ENCODE measurements at regions not wholly inside any gene's neighbourhood (a gene's known extent, or its start where the extent isn't known, plus 50 kb on each side); places are given as distances from the start of the nearest gene placed in this dataset.
"Not testable (repeated sequence)": the region's sequence is repeated elsewhere in the genome, so short reads cannot be mapped to it uniquely, and the experiment has no call there.

DNA sequence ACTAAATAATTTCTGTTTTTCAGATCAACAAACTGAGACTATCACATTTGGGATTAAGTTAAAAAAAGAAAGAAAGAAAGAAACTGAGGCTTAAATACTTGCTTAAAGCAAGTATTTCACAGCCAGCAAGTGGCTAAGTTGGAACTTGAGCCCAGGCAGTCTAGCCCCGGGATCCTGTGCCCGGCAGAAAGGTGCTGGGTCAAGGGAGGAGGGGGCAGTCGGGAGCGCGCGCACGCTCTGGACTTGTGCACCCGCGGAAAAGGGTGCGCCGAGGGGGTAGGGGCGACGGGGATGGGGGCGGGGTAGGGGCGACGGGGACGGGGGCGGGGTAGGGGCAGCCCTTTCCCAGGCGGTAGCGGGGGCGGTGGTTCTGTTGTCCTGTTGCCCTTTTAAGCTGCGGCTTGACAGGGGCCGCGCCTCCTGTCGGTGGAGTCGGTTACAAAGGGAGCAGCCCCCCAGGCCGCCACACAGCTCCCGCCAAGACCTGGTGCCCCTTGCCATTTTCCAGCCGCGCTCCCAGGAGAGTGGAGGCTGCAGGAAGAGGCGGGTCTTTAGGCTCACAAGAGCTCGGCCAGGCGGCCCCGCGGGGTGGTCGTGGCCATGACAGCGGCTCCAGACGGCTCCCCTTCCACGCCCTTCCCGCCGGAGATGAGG, 60.6 kb downstream of the GOLGA8T start:
- DNase-seq, result peak; percentile 62

DNA sequence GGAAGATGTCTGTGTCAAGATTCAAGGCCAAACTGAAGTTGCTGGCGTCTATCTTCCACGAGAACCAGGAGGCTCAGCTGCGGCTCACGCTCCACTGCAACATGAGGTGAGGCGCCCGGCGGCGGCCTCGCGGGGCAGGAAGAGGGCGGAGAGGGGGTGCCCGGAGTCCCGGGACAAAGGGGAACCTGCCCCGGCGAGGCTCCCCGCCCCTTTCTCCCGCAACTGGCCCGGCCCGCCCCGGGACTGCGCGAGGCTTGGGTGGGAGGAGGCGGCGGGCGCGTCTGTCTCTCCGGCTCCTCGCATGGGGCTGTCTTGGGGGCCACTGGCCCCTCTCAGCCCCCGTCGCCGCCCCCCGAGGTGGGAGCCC, 61.1 kb downstream of the GOLGA8T start:
- peak; percentile 79 for DNase-seq

DNA sequence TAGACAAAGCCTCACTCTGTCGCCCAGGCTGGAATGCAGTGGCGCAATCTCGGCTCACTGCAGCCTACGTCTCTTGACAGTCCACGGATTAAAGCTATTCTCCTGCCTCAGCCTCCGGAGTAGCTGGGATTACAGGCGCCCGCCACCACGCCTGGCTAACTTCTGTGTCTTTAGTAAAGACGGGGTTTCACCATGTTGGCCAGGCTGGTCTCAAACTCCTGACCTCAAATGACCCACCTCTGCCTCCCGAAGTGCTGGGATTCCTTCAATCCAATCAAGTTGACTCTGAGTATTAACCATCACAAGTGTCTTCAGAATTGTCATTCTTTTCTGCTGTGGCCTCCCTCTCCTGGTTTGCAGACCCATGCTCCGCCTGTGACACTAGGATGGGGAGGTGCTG, 61.9 kb downstream of the GOLGA8T start:
- DNase-seq, result peak; percentile 9

DNA sequence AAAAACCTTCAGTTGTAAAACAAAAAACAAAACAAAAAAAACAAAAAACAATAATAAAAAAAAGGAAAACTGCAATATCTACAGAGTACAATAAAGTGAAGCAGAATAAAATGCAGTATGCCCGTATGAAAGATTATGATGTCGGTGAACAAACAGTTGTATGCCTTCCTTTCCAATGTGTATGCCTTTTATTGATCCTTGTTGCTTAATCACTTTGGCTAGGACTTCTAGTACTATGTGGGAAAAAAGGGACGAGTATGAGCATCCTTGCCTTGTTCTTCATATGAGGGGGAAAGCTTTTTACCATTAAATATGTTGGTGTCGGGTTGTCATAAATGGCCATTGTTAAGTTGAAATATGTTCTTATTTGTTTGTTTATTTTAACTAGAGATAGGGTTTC, 66.7 kb downstream of the GOLGA8T start:
- DNase-seq, result not testable (repeated sequence)

DNA sequence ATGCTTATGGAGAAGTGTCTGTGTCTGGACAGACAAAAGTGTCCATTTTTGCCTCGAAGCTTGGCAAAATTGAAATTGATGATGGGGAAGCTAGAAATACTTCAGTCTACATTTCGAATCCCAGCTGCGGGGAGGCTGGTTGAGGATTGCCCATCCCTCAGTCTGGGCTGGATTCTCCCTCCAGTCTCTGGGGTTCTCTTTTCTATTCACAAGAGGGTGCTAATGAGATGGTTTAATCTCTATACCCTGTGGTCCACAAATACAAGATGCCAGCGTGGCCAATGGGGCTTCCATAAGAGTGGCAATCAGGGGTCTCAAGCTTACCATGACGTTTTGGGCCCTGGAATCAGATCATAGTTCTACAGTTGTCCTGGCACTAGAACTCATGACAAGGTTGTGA, 78.9 kb downstream of the GOLGA8T start:
- DNase-seq, result not testable (repeated sequence)

DNA sequence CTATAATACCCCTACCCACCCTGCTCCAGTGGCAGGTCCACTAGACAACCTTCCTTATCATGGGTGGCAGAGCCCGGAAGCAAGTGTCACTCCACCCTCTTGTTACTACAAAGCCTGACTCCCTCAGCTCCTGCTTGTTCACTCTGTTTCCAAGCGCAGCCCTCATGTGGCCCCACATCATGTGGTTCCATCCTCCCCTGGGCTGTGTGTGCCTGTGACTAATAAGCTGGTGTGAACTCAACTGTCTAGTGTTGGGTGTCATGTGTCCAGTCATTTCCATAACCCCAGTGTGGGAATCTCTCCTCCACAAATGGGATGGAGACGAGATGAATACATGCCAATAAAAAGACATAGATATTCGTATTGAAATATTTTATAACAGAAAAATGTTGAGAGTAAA, 87.0 kb downstream of the GOLGA8T start:
- DNase-seq, result not testable (repeated sequence)

DNA sequence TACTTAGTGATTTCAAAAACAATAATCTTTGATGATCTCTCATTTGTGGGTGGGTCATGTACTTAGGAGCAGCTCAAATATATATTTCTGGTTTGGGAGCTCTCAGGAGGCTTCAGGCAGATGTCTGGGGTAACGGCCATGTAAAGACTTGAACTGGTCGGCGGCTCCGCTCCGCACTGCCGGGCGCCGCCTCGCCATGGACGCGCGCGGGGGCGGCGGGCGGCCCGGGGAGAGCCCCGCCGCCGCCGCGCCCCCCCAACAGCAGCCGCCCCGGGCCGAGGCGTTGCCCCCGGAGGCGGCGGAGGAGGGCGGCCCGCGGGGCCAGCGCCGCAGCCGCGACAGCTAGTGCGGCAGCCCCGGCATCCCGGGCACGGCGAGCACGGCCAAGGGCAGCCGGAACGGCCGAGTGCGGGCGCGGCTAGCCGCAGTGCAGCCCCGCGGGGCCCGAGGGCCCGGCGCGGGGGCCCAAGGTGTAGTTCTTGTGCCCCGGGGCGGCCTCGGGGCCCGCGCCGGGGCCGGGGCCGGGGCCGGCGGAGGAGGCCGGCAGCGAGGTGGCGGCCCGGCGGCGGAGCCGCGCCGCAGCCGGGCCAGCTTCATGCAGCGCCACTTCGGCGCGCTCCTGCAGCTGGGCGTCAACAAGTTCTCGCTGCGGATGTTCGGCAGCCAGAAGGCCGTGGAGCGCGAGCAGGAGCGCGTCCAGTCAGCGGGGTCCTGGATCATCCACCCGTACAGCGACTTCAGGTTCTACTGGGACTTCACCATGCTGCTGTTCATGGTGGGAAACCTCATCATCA, 88.1 kb downstream of the GOLGA8T start:
- peak; percentile 30 for DNase-seq

DNA sequence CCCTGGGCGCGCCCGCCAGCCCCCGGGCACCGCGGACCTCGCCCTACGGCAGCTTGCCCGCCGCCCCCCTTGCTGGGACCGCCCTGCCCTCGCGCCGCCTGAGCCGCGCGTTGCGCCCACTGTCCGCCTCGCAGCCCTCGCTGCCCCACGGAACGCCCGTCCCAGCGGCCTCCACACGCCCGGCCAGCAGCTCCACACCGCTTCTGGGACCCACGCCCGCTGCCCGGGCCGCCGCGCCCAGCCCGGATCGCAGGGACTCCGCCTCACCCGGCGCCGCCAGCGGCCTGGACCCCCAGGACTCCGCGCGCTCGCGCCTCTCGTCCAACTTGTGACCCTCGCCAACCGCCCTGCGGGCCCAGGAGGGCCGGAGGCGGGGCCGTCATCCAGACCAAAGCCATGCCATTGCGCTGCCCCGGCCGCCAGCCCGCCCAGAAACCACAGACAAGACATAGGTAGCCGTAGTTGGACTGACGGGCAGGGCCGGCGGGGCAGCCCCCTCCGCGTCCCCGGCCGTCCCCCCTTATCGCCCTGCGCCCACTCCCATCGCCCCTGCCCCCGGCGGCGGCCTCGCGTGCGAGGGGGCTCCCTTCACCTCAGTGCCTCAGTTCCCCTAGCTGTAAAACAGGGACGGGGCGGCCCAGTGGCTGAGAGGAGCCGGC, 90.5 kb downstream of the GOLGA8T start:
- not testable (repeated sequence) for DNase-seq

DNA sequence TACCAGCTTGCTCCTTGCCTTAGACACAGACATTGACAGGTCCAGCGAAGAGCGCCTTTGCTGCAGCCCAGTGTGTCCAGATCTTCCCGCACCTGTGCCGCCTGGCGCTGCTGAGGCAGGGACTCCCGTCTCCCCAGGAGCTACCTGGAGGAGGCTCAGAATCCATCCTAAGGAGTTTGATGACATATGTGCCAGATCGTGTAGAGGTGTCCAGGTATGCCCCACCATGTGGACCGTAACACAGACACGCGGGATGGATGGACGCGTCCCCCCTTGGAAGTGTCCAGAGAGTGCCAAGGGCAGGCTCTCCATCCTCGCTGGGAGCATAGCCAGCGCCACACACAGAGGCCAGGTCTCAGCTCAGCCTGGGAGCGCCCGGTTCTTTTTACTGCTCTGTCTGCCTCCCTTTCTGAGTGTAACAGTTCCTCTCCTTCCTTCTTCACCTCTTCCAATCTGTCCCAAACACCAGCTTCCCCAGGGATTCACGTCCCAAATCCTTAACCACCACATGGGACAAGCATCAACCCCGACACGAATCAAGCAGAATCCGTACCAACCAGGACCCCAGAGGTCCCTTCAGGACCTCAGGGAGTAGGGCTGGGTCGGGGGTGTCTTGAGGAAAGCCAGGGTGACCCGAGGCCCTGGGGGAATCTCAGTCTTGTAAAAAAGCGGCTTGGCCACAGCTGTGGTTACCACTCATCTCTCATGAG, 126.7 kb downstream of the GOLGA8T start:
- DNase-seq, result not testable (repeated sequence)

DNA sequence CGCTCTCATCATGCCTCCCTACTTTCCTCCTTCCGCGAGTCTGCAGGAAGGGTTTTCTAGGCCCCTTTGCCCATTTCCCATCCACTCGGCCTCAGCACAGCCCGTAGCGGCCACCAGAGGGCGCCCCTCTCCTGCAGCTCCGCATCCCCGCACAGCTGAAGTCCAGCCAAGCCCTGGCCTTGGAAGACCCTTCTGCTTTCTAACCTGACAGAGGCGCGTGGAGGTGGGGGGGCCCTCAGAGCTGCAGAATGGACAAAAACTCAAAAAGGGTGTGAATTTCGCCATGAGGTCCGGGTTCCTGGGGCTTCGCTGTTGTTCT, 127.2 kb downstream of the GOLGA8T start:
- DNase-seq, result not testable (repeated sequence)

DNA sequence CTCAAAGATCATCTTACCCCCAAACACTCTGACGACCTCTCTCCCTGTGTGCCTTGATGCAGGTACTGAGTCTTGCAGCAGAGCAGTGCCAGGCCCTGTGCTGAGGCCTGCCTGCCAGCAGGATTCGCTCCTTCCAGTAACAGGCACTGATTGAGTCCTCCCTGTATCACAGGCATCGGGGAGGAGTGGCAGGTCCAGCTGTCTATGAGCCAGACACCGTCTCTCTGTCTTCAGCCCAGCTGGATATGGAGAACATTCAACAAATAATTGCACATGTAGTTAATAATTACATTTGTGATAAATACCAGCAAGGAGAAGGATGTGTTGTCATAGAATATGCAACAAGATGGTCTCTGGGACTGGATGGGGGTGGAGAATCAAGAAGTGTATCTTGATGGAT, 129.1 kb downstream of the GOLGA8T start:
- DNase-seq, result not testable (repeated sequence)

DNA sequence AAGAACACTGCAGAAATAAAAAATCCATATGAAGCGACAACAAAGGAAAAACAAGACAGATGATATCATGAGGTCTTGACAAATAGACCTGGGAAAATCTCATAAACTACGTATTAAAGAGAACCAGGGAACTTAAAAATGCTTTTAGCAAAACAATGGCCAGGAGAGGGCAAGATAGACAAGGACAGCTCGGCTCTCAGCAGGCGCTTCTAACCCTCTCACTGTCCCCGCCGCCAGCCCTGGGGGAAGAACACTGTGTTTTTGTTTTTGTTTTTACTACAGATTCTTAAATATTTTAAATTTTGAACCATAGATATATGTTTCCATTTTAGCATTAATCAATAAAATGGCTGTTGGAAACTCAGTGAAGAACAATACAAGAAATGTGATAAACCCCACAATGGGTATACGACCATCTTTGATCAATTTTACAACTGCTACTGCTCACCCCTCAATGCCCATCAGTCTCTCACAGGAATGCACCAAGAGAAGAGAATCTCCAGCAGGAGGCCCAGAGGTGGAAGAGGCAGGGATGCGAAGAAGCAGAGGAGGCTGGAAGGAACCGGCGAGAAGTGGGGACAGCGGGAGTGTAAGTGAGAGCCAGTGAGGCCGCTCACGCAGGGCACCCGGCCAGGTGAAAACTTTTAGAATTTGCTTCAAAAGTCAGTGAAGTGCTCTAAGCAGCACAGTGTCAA, 98.0 kb downstream of the CHRFAM7A start:
- DNase-seq, result not testable (repeated sequence)

DNA sequence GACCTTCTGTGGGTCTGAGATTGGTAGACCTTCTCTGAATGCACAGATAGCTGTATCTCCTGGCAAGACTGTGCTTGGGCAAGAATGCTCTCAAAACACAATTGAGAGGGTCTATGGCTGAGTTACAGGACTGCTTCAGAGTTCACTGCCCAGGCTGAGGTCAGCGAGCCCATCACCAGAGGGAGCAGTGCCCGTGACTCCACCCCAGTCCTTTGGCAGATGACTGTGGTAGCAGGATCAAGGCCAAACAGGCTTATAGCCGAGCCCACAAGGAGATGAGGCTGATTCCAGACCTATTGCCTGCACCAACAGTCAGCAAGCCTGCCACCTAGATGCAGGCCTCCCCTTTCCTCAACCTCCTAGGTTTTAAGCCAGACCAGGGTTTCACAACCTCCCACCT, 89.4 kb downstream of the CHRFAM7A start:
- not testable (repeated sequence) for DNase-seq
